ENCODE measurements at regions not wholly inside any gene's neighbourhood (a gene's known extent, or its start where the extent isn't known, plus 50 kb on each side); places are given as distances from the start of the nearest gene placed in this dataset.

- intact Hi-C loops (cut with DNase I; ENCODE audit: low total_unique reads), result no loop called here
- no peaks in the 10 kb centered on the region for H3K27me3 ChIP-seq
- DNase-seq, result peak in 1 of 2 donors; percentile 19
- TF ChIP-seq, protein P1, sequence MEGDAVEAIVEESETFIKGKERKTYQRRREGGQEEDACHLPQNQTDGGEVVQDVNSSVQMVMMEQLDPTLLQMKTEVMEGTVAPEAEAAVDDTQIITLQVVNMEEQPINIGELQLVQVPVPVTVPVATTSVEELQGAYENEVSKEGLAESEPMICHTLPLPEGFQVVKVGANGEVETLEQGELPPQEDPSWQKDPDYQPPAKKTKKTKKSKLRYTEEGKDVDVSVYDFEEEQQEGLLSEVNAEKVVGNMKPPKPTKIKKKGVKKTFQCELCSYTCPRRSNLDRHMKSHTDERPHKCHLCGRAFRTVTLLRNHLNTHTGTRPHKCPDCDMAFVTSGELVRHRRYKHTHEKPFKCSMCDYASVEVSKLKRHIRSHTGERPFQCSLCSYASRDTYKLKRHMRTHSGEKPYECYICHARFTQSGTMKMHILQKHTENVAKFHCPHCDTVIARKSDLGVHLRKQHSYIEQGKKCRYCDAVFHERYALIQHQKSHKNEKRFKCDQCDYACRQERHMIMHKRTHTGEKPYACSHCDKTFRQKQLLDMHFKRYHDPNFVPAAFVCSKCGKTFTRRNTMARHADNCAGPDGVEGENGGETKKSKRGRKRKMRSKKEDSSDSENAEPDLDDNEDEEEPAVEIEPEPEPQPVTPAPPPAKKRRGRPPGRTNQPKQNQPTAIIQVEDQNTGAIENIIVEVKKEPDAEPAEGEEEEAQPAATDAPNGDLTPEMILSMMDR (IDR thresholded peaks at IDR 0.05), result no peak
- no peak for TF ChIP-seq POLR2A (IDR thresholded peaks at IDR 0.05)
- H3K9me3 ChIP-seq, result no peaks in the 10 kb centered on the region
- no peaks in the 10 kb centered on the region for H3K36me3 ChIP-seq
- peak overlapping the region in 1 of 2 donors; percentile 3 for H3K27ac ChIP-seq
- no peaks in the 10 kb centered on the region for H3K4me1 ChIP-seq
- no peak overlapping the region for H3K4me3 ChIP-seq
Measured at GRCh38 chr2:41722668-41723369, 325.0 kb upstream of the PKDCC start.

DNA sequence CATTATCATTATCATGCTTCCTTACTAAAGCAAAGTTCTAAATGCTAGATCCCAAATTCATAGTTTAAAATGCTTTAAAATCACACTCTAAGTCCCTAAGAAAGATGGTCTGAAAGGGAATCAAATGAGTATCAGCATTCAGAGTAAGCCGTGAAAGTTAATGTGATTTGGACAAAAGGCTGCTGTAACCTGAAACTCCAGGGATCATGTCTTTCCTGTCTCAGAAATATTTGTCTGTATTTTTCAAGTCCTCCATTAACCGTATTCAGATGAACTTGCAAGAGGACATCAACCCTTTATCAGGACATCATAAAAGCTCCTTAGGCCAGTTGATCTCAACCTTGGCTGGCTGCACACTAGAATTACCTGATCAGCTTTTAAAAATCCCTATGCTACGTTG, 324.3 kb upstream of the PKDCC start:
- DNase-seq, result no peak
- Histone ChIP-seq H3K36me3 (no peaks in the 10 kb centered on the region), H3K4me1 (no peaks in the 10 kb centered on the region), H3K9me3 (no peaks in the 10 kb centered on the region), H3K27me3 (no peaks in the 10 kb centered on the region), H3K27ac (peak overlapping the region in 1 of 2 donors; percentile 3), H3K4me3 (no peak overlapping the region)
- intact Hi-C loops (cut with DNase I; ENCODE audit: low total_unique reads), result no loop called here
- TF ChIP-seq, protein P1 (IDR thresholded peaks at IDR 0.05), result no peak
- no peak for TF ChIP-seq POLR2A (IDR thresholded peaks at IDR 0.05)

GRCh38 chr2:41724465-41724864, 323.4 kb upstream of the PKDCC start:
- Histone ChIP-seq H3K36me3 (no peaks in the 10 kb centered on the region), H3K27ac (no peak overlapping the region), H3K4me1 (no peaks in the 10 kb centered on the region), H3K9me3 (no peaks in the 10 kb centered on the region), H3K4me3 (no peak overlapping the region), H3K27me3 (no peaks in the 10 kb centered on the region)
- intact Hi-C loops (cut with DNase I; ENCODE audit: low total_unique reads), result no loop called here
- TF ChIP-seq, protein P1 (IDR thresholded peaks at IDR 0.05), result no peak
- TF ChIP-seq POLR2A (IDR thresholded peaks at IDR 0.05), result no peak
- no peak for DNase-seq

GRCh38 chr2:41725901-41726300, 321.9 kb upstream of the PKDCC start:
- Histone ChIP-seq H3K4me1 (no peaks in the 10 kb centered on the region), H3K4me3 (no peak overlapping the region), H3K27me3 (no peaks in the 10 kb centered on the region), H3K36me3 (no peaks in the 10 kb centered on the region), H3K27ac (no peak overlapping the region), H3K9me3 (no peaks in the 10 kb centered on the region)
- TF ChIP-seq POLR2A (IDR thresholded peaks at IDR 0.05), result no peak
- TF ChIP-seq, protein P1 (IDR thresholded peaks at IDR 0.05), result no peak
- DNase-seq, result no peak
- intact Hi-C loops (cut with DNase I; ENCODE audit: low total_unique reads), result no loop called here

- H3K9me3 ChIP-seq, result no peaks in the 10 kb centered on the region
- intact Hi-C loops (cut with DNase I; ENCODE audit: low total_unique reads), result no loop called here
- H3K27me3 ChIP-seq, result no peaks in the 10 kb centered on the region
- no peaks in the 10 kb centered on the region for H3K36me3 ChIP-seq
- H3K4me3 ChIP-seq, result no peak overlapping the region
- no peak for DNase-seq
- H3K27ac ChIP-seq, result no peak overlapping the region
- no peak for TF ChIP-seq POLR2A (IDR thresholded peaks at IDR 0.05)
- TF ChIP-seq, protein P1 (IDR thresholded peaks at IDR 0.05), result no peak
- no peaks in the 10 kb centered on the region for H3K4me1 ChIP-seq
Measured at GRCh38 chr2:41726364-41726763, 321.5 kb upstream of the PKDCC start.

Measured in uterus (tissue), 3 donors.